Activated CD4-positive, alpha-beta T cell treated with anti-CD3 and anti-CD28 coated beads, Interleukin-2, amount 50 U/mL, for 48 hours (primary cell): ENCODE measurements at regions not wholly inside any gene's neighbourhood (a gene's known extent, or its start where the extent isn't known, plus 50 kb on each side); places are given as distances from the start of the nearest gene placed in this dataset.

Experiments used
- DNase-seq, 2 experiments: peaks; one replicate each; pipeline ENCODE4 v3.0.0-alpha.2; 2020

DNA sequence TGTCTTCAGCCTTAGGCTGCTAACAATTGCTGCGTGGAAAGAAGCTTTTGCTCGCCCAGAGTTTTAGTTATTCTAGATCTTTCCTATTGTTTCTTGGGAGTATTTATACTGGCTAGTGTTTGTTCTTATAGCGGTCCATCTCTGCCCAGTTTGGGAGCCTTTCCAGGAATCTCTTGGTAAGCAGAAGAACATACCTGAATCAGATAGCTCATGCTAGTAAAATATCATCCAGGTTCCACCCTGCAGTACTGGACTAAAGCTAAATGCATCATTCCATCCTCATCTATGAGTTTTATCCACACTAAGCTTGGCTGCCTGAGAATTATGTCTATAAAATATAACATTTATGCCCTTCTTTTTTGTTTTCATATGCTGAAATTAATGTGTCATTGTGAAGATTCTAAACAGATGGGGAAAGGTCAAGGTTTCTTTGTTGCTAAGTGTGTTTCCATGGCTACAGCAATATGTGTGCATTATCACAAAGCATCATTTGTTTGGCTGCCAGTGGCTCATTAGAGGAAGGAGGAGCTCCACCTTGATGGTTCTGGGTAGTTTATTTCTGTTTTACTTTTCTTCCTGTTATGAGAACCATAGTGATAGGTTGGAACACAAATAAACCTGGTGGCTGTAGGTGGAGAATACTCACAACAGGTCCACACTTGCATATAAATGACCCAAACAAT lies 182.8 kb downstream of the PIK3C3 start:
- no peak for DNase-seq

DNA sequence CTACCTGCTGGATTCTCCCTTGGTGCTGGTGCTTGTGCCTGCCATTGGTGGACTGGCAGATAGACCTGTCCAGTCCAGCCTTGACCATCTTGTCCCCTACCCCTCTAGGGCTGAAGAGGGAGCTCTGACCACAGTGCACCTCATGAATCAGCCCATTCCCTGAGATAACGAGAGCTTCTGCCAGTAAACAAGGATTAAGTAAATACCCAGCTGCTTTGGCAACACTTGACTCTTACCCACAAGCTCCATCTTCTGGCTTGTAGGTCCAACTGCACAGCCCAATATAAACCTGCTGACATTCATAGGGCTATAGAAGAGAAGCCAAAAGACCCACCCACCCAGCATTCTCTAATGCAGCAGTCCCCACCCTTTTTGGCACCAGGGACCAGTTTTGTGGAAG lies 186.4 kb downstream of the PIK3C3 start:
- DNase-seq, result no peak

DNA sequence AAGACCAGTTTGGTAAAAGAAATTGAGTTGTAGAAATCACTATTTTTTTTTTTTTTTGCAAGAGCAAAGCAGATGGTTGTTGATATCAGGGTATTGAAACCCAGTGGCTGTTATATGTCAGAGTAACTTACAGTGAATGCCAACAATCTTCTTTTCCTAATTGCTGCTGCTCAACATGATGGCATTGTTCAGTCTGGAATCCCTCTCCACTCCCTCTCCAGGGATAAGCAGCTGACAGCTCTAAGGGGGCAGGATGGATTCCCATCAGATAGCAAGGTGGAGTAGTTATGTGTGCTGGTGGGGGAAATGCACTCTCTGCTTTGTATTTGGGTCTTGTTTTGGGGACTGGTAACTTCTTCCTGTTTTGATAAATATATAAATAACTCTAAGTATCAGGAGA lies 200.0 kb downstream of the PIK3C3 start:
- DNase-seq, result no peak

DNA sequence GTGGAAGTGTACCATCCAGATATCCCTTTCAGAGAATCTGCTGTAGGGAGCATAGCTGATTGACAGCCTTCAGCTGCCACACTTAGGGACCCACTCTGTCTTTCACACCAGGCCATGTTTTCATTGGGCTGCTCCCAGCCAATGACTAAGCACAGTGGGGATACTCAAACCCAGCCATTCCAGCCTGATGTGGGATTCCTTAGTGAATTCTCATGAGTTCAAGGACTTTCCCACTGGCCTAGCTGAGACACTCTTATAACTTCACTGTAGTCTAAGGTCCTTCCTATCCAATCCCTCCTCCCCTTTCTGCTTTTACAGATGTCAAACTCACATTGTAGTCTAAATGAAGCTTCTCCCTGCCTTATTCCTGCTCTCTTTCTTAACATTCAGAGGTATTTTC lies 201.2 kb downstream of the PIK3C3 start:
- no peak for DNase-seq

DNA sequence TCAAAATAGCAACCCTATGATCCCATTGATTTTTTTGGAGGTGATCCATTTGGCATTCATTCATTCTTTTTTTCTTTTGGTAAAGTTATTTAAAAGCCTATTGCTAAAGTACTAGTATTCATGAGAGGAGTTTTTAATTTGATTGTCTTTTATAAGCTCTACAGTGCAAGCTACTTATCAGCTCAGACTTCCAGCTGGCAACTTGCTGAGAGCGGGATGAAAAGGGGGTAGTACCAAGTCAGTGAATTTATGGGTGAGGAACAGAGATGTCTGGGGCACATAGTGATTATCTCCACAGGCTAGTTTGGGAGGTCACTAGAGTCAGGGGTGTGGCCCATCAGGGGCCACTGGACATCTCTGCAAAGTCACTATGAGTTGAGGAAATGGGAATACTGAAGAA lies 202.4 kb downstream of the PIK3C3 start:
- DNase-seq, result no peak

DNA sequence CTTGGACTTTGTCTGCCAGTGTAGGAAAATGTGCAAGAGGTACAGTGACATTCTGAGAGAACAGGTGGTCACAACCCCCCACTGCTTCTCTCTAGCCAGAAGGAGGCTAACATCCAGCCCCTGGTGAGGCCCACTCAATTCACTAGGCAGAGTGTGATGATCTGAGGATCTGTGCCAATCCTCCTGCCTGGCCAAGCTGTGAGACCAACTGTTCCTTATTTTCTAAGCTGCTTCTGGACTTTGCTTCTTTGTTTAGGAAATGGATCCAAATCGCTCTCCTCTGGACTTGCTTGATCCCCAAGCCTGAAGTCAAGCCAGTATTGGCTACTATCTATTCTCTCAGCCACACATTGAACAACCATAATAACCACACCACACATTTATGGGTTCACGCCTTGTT lies 202.8 kb downstream of the PIK3C3 start:
- DNase-seq, result no peak

DNA sequence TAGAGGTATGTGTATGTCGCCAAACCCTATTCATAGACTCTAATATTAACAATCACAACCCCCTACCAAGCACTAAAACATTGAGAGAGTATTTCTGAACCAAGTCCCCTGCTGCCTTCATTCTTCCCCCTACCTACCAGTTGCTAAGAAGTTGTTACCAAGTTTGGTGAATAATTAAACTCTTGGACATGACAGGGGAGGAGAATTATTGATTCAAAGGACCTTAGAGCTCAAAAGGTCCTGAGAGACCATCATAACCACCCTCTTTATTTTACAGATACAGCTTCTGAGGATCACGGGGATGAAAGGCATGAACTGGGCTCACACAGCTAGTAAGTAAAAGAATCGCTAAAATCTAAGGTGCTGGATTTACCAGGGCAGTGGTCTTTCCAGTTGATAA lies 204.1 kb downstream of the PIK3C3 start:
- no peak for DNase-seq

DNA sequence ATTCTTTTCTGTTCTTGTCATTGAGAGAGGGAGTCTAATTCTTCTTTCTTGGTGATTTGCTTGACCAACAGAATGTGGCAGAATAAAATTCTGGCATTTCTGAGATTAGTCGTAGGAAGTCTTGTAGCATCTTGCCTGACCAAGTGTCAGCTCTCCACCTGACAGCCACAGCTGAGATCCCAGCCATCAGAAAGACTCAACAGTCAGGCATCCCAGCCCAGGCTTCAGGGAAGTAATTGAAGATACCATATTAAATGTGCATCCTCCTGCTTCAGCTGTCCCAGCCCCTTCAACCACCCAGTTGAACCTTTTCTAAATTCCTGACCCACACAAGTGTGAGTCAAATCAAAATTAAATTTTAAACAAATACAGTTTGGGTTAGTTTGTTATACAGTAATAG lies 208.3 kb downstream of the PIK3C3 start:
- DNase-seq, result no peak

DNA sequence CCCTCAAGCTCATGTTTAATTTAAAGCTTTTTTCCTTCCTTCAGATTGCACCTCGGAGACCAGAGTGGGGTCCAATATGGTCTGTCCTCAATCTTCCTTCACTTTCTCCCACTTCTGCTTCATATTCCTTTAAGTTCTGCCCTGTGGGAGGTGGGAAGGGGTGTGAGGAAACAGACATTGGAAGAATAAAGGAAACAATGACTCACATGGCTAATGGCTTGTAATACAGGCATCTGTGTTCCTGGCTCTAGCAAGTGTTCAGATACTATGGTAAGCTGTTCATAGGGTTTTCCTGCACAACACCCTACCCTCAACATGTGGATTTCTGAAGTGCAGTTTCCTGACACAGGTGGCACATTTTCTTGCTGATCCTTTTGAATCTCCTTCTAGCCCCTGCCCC lies 209.5 kb downstream of the PIK3C3 start:
- no peak for DNase-seq

DNA sequence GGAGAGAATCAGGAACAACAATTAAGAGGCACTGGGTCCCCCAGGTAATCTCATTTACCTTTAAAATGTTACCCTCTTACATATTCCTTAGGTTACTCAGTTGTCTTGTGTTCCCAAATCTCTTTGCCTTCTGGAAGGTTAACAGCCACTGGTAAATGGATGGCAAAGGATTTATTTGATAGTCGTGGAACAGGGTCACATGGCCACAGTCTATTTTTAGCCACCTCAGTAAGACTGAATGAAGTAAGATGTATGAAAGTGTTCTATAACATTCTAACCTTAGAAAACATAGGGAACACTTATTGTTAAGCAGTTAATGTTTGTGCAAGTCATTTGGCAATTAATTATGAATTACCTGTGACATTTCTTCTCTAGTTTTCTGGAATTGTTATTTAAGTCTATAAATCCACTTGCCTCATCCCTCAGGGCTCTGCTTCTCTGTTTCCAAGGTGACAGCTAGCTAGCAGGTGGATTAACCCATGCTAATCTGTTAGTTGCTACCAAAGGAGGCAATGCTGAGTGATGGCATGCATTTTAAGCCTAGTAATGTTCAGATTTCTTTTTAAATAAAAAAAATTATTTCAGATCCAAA lies 211.0 kb downstream of the PIK3C3 start:
- DNase-seq, result no peak

DNA sequence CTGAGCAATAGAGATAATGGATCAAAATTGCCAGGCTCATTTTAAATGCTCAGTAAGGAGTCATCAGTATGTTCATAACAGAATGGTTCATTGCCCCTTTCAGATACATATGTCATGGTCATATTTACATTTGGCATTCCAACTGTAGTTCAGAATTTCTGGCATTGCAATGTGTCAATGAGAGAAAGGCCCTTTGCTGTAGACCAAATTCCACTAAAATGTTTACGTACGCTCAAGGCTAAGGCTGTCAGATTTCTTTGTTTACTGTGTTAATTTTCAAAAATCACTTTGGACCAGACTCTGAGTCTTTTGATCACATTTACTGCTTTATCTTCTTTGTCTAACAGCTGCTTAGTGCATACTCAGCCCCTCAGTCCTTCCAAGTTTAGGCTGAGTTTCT lies 213.5 kb downstream of the PIK3C3 start:
- no peak for DNase-seq

DNA sequence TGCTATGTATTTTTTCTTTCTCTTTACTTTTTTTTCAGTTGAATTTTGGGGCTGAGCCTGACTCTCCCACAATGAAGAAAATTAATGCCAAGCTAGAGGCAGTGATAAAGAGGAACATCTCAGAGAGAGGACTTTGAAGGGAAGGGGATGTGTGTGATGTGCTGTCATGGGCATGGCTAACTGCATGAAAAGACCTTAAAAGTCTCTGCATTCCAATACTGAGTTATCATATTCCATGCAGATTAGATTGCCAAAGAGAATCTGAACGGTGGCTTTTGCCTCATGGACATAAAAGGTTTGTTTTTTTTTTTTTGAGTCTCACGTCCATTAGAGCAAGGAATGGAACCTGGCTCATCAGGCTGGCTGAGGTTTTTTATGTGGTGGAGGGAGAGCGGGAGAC lies 213.9 kb downstream of the PIK3C3 start:
- DNase-seq, result no peak

DNA sequence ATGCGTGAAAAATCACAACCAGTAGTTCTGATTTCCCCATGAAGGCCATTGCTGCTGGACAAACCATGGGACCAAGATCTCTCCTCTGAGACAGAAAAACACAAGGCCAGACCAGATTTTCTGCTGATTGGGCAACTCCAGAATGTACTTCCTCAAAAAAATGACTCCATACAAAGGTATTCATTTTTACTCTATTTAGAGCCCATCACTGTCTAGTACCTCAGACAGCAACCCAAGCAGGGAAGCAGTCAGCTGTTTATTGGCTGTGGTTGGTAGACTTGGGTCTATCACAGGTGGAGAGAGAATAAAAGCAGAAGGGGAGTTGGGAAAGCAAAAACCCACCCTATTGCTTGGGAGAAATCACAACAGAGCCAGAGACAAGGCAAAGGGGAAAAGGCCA lies 219.9 kb downstream of the PIK3C3 start:
- no peak for DNase-seq

DNA sequence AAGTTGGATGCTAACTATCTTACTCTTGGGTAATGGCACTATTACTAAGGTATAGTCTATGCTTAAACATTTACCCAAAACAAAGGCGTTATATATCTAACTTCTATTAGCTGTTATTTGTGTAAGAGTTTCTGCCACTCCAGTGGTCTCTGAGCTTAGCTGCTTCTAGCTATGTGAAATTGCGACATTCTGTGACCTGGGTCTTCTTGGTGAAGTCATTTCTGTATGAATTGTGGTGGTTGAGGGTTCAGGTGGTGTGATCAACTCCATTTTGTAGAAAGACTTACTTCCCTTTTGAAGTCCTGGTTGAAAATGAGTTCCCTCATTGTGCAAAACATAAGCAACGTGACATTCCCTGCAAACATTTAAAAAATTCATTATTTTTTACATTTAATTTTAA lies 221.6 kb downstream of the PIK3C3 start:
- no peak for DNase-seq

DNA sequence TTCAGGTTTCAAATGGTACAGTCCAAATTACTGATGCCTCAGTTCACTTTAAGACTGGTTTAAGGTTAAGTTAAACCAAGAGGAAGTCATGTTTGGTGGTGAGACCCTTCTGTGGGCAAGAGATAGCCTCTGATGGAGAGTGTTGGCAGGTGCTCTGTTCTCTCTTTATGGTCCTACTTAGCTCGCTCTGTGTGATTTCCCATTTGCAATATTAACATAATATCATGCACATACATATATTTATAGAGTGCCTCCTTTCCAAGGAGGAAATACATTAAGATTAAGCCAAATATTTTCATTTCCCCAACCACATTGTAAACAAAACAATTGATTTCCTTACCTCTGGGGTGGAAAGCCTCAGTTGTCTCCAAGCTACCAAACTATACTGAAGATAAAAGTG lies 222.4 kb downstream of the PIK3C3 start:
- DNase-seq, result no peak

DNA sequence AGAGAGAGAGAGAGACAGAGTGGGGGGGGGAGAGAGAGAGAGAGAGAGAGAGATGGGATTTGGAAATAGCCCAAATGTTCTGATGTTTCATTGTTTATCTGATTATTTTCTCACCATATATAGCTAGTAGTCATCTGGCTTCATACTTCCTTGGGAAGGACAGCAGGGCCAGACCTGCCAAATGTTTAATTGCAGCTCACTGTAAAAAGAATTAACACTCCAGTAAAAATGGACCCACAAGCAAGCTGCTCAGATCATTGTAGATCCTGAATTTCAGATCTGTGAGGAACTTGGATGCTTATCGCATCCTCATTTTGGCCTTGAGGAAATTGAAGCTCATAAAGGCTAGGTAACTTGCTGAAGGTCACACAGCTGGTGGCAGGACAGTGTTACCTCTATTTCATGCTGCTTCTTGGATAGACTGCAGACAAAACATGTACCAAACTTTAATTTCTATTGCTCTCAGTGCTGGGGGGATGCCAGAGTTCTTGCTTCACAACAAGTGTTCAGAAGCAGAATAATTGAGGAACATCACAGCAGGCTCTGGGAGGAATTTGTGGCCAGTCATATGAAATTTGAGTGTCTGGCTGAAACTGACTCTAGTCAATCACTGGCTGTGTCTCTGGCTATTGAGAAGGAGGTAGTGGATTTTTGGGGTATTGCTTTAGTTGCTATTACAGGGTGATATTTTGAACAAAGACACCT lies 223.5 kb downstream of the PIK3C3 start:
- DNase-seq, result no peak

DNA sequence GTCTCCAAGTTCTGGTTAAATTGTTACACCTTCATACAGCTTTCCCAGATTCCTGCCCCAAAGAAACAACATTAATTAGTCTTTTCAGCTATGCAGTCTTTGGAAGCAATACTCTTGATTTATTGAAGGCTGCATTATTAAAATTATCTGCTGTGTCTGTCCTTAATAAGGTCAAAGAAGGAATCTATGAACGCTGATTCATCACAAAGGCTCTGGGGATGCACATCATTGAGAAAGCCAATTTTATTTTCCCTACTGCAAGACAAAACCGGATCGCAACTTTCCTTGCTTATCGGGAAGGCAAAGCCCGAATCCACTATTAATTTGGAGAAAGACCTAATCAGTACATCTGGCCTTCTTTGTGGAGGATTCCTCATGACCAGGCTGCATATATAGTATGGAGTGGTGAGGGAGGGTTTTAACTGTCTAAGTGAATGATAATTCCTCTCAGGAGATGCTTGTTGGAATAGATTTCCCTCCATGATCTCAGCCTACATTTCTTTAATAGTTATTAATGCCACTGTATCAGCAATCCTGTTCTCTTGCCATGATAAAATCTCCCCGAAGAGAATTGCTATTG lies 224.6 kb downstream of the PIK3C3 start:
- no peak for DNase-seq

DNA sequence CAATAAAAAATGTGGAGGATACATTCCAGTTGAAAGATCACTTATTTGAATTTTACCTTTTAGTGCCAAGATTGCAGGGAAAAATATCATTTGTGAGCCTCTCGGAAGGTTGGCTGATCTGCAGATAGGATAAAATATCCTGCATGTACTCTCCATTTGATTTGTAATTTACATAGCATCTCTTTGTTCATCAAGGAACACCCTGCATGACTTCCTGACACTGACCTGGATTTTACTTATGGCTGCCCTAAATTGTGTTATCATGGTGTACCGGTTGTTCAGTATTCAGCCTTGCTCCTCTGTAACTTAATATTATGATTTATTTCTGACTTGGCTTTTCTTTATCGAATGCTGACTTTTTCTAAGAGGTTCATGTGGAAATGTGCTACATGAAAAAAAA lies 226.4 kb downstream of the PIK3C3 start:
- no peak for DNase-seq

DNA sequence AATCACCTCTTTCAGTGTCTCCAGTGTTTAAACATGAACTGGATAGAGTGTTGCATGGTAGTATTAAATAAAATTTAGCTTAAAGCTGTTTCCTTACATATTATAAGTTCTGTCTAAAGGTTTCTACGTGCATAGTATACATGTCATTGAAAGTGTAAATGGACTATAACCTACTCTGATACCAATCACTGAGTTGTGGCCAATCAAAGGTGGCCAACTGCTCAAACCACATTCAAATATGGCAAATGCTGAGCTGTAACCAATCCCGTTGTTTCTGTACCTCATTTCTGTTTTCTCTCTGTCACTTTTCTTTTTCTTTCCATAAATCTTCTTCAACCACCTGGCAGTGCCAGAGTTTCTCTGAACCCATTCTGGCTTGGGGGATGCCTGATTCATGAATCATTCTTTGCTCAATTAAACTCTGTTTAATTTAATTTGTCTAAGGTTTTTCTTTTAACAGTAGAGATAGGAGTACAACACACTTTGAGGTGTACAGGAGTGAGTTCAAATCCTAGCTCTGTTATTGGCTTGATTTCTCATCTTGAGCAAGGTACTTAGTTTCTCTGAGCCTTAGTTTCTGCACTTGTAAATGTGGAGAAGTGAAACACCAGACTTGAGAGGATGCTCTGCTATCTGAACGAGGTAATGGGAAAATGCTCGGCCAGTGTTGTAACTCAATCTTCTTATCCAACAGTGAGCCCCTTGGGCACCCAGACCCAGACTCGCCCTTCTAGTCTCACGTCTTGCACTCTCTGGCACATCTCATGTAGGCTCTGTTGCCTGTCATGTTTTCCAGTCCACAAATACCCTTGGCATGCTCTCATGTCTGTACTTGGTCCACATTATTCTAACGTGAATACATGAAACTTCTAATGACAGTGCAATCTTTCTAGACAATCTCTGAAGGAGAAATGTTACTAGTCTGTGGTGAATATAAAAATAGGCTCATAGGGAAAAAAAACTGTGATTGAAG lies 228.0 kb downstream of the PIK3C3 start:
- no peak for DNase-seq

DNA sequence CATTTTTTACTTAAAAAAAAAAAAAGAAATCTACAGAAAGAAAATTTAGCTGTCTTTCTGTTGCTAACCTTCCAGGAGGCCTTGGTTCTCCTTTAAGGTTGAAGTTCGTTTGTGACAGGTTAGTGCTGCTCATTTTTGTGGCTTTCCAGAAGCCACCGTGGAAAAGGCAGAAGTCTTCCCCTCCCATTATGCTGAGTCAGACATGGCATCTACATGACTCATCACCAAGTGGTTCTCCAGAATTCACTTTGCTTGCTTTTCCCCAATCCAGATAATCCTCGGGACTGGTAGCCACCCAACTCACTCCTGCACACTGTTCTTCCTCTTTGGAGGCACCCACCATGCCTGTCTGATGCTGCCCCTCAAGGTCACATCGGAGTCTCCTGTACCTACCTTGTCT lies 228.7 kb downstream of the PIK3C3 start:
- DNase-seq, result no peak

DNA sequence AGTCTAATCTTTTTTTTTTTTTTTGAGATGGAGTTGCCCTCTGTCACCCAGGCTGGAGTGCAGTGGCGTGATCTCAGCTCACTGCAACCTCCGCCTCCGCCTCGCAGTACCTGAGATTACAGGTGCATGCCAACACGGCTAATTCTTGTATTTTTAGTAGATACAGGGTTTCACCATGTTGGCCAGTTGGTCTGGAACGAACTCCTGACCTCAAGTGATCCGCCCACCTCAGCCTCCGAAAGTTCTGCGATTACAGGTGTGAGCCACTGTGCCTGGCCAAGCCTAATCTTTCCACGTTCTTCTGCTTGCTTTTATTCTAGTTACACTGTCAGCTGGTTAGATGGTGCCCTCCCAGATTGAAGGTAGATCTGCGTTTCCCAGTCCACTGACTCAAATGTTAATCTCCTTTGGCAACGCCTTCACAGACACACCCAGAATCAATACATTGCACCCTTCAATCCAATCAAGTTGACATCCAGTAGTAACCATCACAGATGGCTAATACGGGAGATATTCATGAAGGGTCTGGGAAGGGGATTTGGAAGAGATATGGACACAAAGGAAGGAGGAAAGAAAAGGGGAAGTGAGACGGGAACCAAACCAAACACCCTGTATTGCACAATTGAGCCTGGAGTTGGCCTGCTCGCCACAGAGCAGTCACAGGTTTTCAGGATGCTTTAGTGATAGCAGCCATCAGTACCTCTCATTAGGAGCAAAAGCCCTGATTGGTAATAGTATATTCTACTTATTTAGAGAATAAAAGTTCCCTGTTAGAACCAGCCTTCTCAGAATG lies 229.8 kb downstream of the PIK3C3 start:
- DNase-seq, result no peak

DNA sequence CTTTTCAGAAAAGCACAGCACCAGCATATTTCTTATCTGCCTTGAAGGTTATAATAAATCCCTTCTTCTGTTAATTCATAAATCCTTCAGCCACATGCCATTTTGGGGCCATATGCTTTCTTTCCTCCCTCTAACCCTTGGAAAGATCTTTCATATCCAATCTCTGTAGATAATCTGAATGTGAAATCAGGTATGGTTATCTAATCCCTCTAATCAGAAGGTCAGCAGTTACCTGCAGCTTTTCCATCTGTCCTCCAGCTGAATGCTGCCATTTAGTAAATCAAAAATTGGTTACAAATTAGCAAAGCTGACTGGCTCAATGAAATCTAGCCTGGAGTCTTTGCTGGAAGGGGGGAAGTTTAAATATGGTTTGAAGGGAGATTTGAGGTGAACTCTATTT lies 230.5 kb downstream of the PIK3C3 start:
- no peak for DNase-seq
